Gastroesophageal sphincter (tissue), 3 donors: ENCODE measurements at regions not wholly inside any gene's neighbourhood (a gene's known extent, or its start where the extent isn't known, plus 50 kb on each side); places are given as distances from the start of the nearest gene placed in this dataset.

Experiments used
- EP300 ChIP-seq: sonication (generic); formaldehyde crosslinking; IDR thresholded peaks from one replicate; pipeline ENCODE4 v1.6.1; 2017; ENCODE audit warnings: antibody characterized with exemption, mild to moderate bottlenecking
- POLR2A ChIP-seq, 2 donors: fragments of 450-650 bp; IDR thresholded peaks; one replicate each; pipeline ENCODE4 v1.6.1; 2017; ENCODE audit warnings: antibody characterized with exemption in 2 of 2, mild to moderate bottlenecking in 2 of 2, moderate library complexity in 1 of 2
- POLR2AphosphoS5 ChIP-seq: sonication (generic); formaldehyde crosslinking; IDR thresholded peaks from one replicate; pipeline ENCODE4 v1.6.1; 2017; ENCODE audit warnings: antibody characterized with exemption
- TF ChIP-seq, protein P1 (sequence below), 4 experiments: fragments of 200-600 bp in 2 of 4; fragments of 450-650 bp in 2 of 4; sonication (generic) in 1 of 4; IDR thresholded peaks; one replicate each; pipeline ENCODE4 v1.5.1; 2017 to 2019; ENCODE audit warnings: antibody characterized with exemption in 4 of 4, mild to moderate bottlenecking in 2 of 4, moderate library complexity in 2 of 4

DNA sequence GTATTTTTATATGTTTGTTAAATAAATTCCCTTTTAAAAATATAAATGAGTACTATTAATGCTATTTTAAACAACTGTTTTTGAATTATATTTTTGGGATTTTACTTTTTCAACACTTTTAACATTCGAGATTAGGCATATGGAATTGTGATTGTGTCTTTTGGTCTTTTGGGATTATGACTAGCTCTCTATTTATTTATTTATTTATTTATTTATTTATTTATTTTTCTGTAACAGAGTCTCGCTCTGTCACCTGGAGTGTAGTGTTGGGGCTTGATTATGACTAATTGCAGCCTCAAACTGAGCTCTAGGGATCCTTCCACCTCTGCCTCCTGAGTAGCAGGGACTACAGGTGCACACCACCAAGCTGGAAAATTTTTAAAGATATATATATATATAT, 1101.6 kb downstream of the FAM133A start:
- TF ChIP-seq, protein P1, sequence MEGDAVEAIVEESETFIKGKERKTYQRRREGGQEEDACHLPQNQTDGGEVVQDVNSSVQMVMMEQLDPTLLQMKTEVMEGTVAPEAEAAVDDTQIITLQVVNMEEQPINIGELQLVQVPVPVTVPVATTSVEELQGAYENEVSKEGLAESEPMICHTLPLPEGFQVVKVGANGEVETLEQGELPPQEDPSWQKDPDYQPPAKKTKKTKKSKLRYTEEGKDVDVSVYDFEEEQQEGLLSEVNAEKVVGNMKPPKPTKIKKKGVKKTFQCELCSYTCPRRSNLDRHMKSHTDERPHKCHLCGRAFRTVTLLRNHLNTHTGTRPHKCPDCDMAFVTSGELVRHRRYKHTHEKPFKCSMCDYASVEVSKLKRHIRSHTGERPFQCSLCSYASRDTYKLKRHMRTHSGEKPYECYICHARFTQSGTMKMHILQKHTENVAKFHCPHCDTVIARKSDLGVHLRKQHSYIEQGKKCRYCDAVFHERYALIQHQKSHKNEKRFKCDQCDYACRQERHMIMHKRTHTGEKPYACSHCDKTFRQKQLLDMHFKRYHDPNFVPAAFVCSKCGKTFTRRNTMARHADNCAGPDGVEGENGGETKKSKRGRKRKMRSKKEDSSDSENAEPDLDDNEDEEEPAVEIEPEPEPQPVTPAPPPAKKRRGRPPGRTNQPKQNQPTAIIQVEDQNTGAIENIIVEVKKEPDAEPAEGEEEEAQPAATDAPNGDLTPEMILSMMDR (IDR thresholded peaks at IDR 0.05) = no peak
- no peak for TF ChIP-seq POLR2AphosphoS5
- no peak for TF ChIP-seq EP300
- TF ChIP-seq POLR2A (IDR thresholded peaks at IDR 0.05) = no peak
